Loucy (cell line): ENCODE measurements at regions not wholly inside any gene's neighbourhood (a gene's known extent, or its start where the extent isn't known, plus 50 kb on each side); places are given as distances from the start of the nearest gene placed in this dataset.
"Not testable (repeated sequence)": the region's sequence is repeated elsewhere in the genome, so short reads cannot be mapped to it uniquely, and the experiment has no call there.

Source experiments
- EZH2phosphoT487 ChIP-seq: fragments of 200-600 bp; IDR thresholded peaks from 2 replicates; pipeline ENCODE4 v1.6.1; 2018; ENCODE audit warnings: antibody characterized with exemption, mild to moderate bottlenecking, moderate library complexity, borderline replicate concordance
- TF ChIP-seq, protein P1 (sequence below): fragments of 200-600 bp; sonication (generic); conservative IDR thresholded peaks from 2 replicates; pipeline ENCODE4 v1.5.1; 2014; ENCODE audit warnings: mild to moderate bottlenecking, antibody characterized with exemption, low read length

DNA sequence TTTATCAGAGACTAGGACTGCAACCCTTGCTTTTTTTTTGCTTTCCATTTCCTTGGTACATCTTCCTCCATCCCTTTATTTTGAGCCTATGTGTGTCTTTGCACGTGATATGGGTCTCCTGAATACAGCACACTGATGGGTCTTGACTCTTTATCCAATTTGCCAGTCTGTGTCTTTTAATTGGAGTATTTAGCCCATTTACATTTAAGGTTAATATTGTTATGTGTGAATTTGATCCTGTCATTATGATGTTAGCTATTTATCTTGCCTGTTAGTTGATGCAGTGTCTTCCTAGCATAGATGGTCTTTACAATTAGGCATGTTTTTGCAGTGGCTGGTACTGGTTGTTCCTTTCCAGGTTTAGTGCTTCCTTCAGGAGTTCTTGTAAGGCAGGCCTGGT lies 185.4 kb downstream of the VSIG4 start:
- TF ChIP-seq EZH2phosphoT487 = not testable (repeated sequence)
- TF ChIP-seq, protein P1, sequence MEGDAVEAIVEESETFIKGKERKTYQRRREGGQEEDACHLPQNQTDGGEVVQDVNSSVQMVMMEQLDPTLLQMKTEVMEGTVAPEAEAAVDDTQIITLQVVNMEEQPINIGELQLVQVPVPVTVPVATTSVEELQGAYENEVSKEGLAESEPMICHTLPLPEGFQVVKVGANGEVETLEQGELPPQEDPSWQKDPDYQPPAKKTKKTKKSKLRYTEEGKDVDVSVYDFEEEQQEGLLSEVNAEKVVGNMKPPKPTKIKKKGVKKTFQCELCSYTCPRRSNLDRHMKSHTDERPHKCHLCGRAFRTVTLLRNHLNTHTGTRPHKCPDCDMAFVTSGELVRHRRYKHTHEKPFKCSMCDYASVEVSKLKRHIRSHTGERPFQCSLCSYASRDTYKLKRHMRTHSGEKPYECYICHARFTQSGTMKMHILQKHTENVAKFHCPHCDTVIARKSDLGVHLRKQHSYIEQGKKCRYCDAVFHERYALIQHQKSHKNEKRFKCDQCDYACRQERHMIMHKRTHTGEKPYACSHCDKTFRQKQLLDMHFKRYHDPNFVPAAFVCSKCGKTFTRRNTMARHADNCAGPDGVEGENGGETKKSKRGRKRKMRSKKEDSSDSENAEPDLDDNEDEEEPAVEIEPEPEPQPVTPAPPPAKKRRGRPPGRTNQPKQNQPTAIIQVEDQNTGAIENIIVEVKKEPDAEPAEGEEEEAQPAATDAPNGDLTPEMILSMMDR = not testable (repeated sequence)
